Stimulated activated memory B cell treated with anti-CD40 and anti-IgM and Interleukin-4, amounts not matched to agents 10 μg/mL and 1 μg/mL and 100 μg/mL, for 72 hours (primary cell): ENCODE measurements at regions not wholly inside any gene's neighbourhood (a gene's known extent, or its start where the extent isn't known, plus 50 kb on each side); places are given as distances from the start of the nearest gene placed in this dataset.

Source experiments
- ATAC-seq: fragments of 150-1000 bp; cut with Tn5 transposase; 2 replicates; pipeline ENCODE4 v1.10.0; 2021
- H3K27ac Mint-ChIP-seq: one replicate; pipeline ENCODE4 v1.8.0; 2022; ENCODE audit warnings: mild to moderate bottlenecking, mixed read lengths
- H3K27me3 Mint-ChIP-seq: one replicate; pipeline ENCODE4 v1.8.0; 2022; ENCODE audit warnings: mixed read lengths
- H3K36me3 Mint-ChIP-seq: one replicate; pipeline ENCODE4 v1.8.0; 2022; ENCODE audit warnings: mixed read lengths
- H3K4me1 Mint-ChIP-seq: one replicate; pipeline ENCODE4 v1.8.0; 2022; ENCODE audit warnings: mixed read lengths
- H3K4me3 Mint-ChIP-seq: one replicate; pipeline ENCODE4 v1.8.0; 2022; ENCODE audit warnings: mild to moderate bottlenecking, moderate library complexity, mixed read lengths
- H3K9me3 Mint-ChIP-seq: one replicate; pipeline ENCODE4 v1.8.0; 2022; ENCODE audit warnings: mixed read lengths

- Mint-ChIP-seq H3K4me3 (no peak overlapping the region), H3K27me3 (peaks cover 12% of the 10 kb centered on the region)
- ATAC-seq = peak; percentile 41
These were observed 175.0 kb upstream of the PRDM1 start for GRCh38 chr6:105911106-105911629.

GRCh38 chr6:105909106-105909505 is 177.0 kb upstream of the PRDM1 start:
- H3K36me3 Mint-ChIP-seq = no peaks in the 10 kb centered on the region
- H3K27me3 Mint-ChIP-seq = peaks cover 8% of the 10 kb centered on the region
- ATAC-seq = no peak
- peaks cover 7% of the 10 kb centered on the region for H3K4me1 Mint-ChIP-seq
- no peak overlapping the region for H3K27ac Mint-ChIP-seq
- H3K9me3 Mint-ChIP-seq = no peaks in the 10 kb centered on the region
- H3K4me3 Mint-ChIP-seq = no peak overlapping the region

More at GRCh38 chr6:105911106-105911629, 175.0 kb upstream of the PRDM1 start:
- no peaks in the 10 kb centered on the region for H3K9me3 Mint-ChIP-seq
- H3K27ac Mint-ChIP-seq = no peak overlapping the region
- H3K4me1 Mint-ChIP-seq = peaks cover 7% of the 10 kb centered on the region
- no peaks in the 10 kb centered on the region for H3K36me3 Mint-ChIP-seq

- no peak overlapping the region for H3K4me3 Mint-ChIP-seq
- H3K9me3 Mint-ChIP-seq = no peaks in the 10 kb centered on the region
- H3K27ac Mint-ChIP-seq = no peak overlapping the region
- peaks cover 7% of the 10 kb centered on the region for H3K4me1 Mint-ChIP-seq
- no peaks in the 10 kb centered on the region for H3K36me3 Mint-ChIP-seq
- no peaks in the 10 kb centered on the region for H3K27me3 Mint-ChIP-seq
- ATAC-seq = no peak
These were observed 178.1 kb upstream of the PRDM1 start for GRCh38 chr6:105907991-105908390.

- no peak overlapping the region for H3K27ac Mint-ChIP-seq
These were observed 178.8 kb upstream of the PRDM1 start for GRCh38 chr6:105907301-105907700.

GRCh38 chr6:105902401-105903031 is 183.6 kb upstream of the PRDM1 start:
- ATAC-seq = no peak
- no peaks in the 10 kb centered on the region for H3K9me3 Mint-ChIP-seq
- no peaks in the 10 kb centered on the region for H3K36me3 Mint-ChIP-seq
- no peaks in the 10 kb centered on the region for H3K27me3 Mint-ChIP-seq
- H3K4me1 Mint-ChIP-seq = peaks cover 9% of the 10 kb centered on the region
- H3K4me3 Mint-ChIP-seq = no peak overlapping the region
- H3K27ac Mint-ChIP-seq = no peak overlapping the region

More at GRCh38 chr6:105907301-105907700, 178.8 kb upstream of the PRDM1 start:
- H3K4me1 Mint-ChIP-seq = peaks cover 7% of the 10 kb centered on the region
- no peaks in the 10 kb centered on the region for H3K9me3 Mint-ChIP-seq
- no peak for ATAC-seq
- no peaks in the 10 kb centered on the region for H3K36me3 Mint-ChIP-seq
- H3K27me3 Mint-ChIP-seq = no peaks in the 10 kb centered on the region
- H3K4me3 Mint-ChIP-seq = no peak overlapping the region

GRCh38 chr6:105901583-105901982 is 184.6 kb upstream of the PRDM1 start:
- no peak overlapping the region for H3K4me3 Mint-ChIP-seq
- H3K36me3 Mint-ChIP-seq = no peaks in the 10 kb centered on the region
- no peaks in the 10 kb centered on the region for H3K27me3 Mint-ChIP-seq
- H3K9me3 Mint-ChIP-seq = no peaks in the 10 kb centered on the region
- H3K4me1 Mint-ChIP-seq = peaks cover 9% of the 10 kb centered on the region
- no peak for ATAC-seq
- no peak overlapping the region for H3K27ac Mint-ChIP-seq

GRCh38 chr6:105900125-105900937 is 185.8 kb upstream of the PRDM1 start:
- H3K27ac Mint-ChIP-seq = no peak overlapping the region
- H3K27me3 Mint-ChIP-seq = no peaks in the 10 kb centered on the region
- no peak for ATAC-seq
- H3K9me3 Mint-ChIP-seq = no peaks in the 10 kb centered on the region
- H3K4me3 Mint-ChIP-seq = peak overlapping the region; percentile 7
- no peaks in the 10 kb centered on the region for H3K36me3 Mint-ChIP-seq
- H3K4me1 Mint-ChIP-seq = peaks cover 9% of the 10 kb centered on the region

- no peaks in the 10 kb centered on the region for H3K27me3 Mint-ChIP-seq
- H3K4me1 Mint-ChIP-seq = peaks cover 14% of the 10 kb centered on the region
- peak; percentile 71 for ATAC-seq
- H3K27ac Mint-ChIP-seq = no peak overlapping the region
- H3K9me3 Mint-ChIP-seq = no peaks in the 10 kb centered on the region
- no peaks in the 10 kb centered on the region for H3K36me3 Mint-ChIP-seq
- H3K4me3 Mint-ChIP-seq = no peak overlapping the region
These were observed 187.8 kb upstream of the PRDM1 start for GRCh38 chr6:105898286-105898685.

- H3K4me3 Mint-ChIP-seq = no peak overlapping the region
- H3K9me3 Mint-ChIP-seq = no peaks in the 10 kb centered on the region
- H3K36me3 Mint-ChIP-seq = no peaks in the 10 kb centered on the region
- ATAC-seq = no peak
- H3K4me1 Mint-ChIP-seq = peaks cover 24% of the 10 kb centered on the region
- H3K27me3 Mint-ChIP-seq = no peaks in the 10 kb centered on the region
- H3K27ac Mint-ChIP-seq = no peak overlapping the region
These were observed 189.0 kb upstream of the PRDM1 start for GRCh38 chr6:105897131-105897530.

- no peak for ATAC-seq
- Mint-ChIP-seq H3K27me3 (no peaks in the 10 kb centered on the region), H3K9me3 (no peaks in the 10 kb centered on the region), H3K4me3 (no peak overlapping the region), H3K27ac (no peak overlapping the region), H3K4me1 (peaks cover 24% of the 10 kb centered on the region), H3K36me3 (no peaks in the 10 kb centered on the region)
These were observed 189.4 kb upstream of the PRDM1 start for GRCh38 chr6:105896821-105897095.

- no peak for ATAC-seq
- no peaks in the 10 kb centered on the region for H3K36me3 Mint-ChIP-seq
- H3K27ac Mint-ChIP-seq = no peak overlapping the region
- no peaks in the 10 kb centered on the region for H3K9me3 Mint-ChIP-seq
- peaks cover 24% of the 10 kb centered on the region for H3K4me1 Mint-ChIP-seq
- no peak overlapping the region for H3K4me3 Mint-ChIP-seq
- H3K27me3 Mint-ChIP-seq = no peaks in the 10 kb centered on the region
These were observed 189.9 kb upstream of the PRDM1 start for GRCh38 chr6:105896052-105896820.

GRCh38 chr6:105894556-105894955 is 191.6 kb upstream of the PRDM1 start:
- Mint-ChIP-seq H3K27me3 (no peaks in the 10 kb centered on the region), H3K27ac (no peak overlapping the region), H3K4me3 (no peak overlapping the region), H3K9me3 (no peaks in the 10 kb centered on the region), H3K4me1 (peaks cover 15% of the 10 kb centered on the region), H3K36me3 (no peaks in the 10 kb centered on the region)
- no peak for ATAC-seq

GRCh38 chr6:105893741-105894140 is 192.4 kb upstream of the PRDM1 start:
- Mint-ChIP-seq H3K9me3 (no peaks in the 10 kb centered on the region), H3K4me1 (peaks cover 15% of the 10 kb centered on the region), H3K27ac (no peak overlapping the region), H3K36me3 (no peaks in the 10 kb centered on the region), H3K4me3 (no peak overlapping the region), H3K27me3 (no peaks in the 10 kb centered on the region)
- no peak for ATAC-seq

- Mint-ChIP-seq H3K4me1 (peaks cover 17% of the 10 kb centered on the region), H3K4me3 (no peak overlapping the region)
- ATAC-seq = peak; percentile 93
These were observed 193.4 kb upstream of the PRDM1 start for GRCh38 chr6:105892577-105893262.

More at GRCh38 chr6:105892577-105893262, 193.4 kb upstream of the PRDM1 start:
- no peaks in the 10 kb centered on the region for H3K27me3 Mint-ChIP-seq
- peak overlapping the region; percentile 47 for H3K27ac Mint-ChIP-seq
- no peaks in the 10 kb centered on the region for H3K36me3 Mint-ChIP-seq
- no peaks in the 10 kb centered on the region for H3K9me3 Mint-ChIP-seq
